ENCODE measurements at regions not wholly inside any gene's neighbourhood (a gene's known extent, or its start where the extent isn't known, plus 50 kb on each side); places are given as distances from the start of the nearest gene placed in this dataset.
"Not testable (repeated sequence)": the region's sequence is repeated elsewhere in the genome, so short reads cannot be mapped to it uniquely, and the experiment has no call there.

GRCh38 chr22:26956371-26956770 lies 299.0 kb downstream of the MIAT start:
- DNase-seq (ENCODE audit: low read depth in 4 of 4, low spot score in 2 of 4), result no peak

GRCh38 chr22:26957176-26957575 lies 299.8 kb downstream of the MIAT start:
- no peak for DNase-seq (ENCODE audit: low read depth in 4 of 4, low spot score in 2 of 4)

GRCh38 chr22:26957897-26958296 lies 300.5 kb downstream of the MIAT start:
- DNase-seq (ENCODE audit: low read depth in 4 of 4, low spot score in 2 of 4), result no peak

- no peak for DNase-seq (ENCODE audit: low read depth in 4 of 4, low spot score in 2 of 4)
Observed at GRCh38 chr22:26958378-26958777, 301.0 kb downstream of the MIAT start.

GRCh38 chr22:26964642-26965041 lies 307.3 kb downstream of the MIAT start:
- DNase-seq (ENCODE audit: low read depth in 4 of 4, low spot score in 2 of 4), result no peak

- no peak for DNase-seq (ENCODE audit: low read depth in 4 of 4, low spot score in 2 of 4)
Observed at GRCh38 chr22:26967282-26967681, 309.9 kb downstream of the MIAT start.

- DNase-seq (ENCODE audit: low read depth in 4 of 4, low spot score in 2 of 4), result no peak
Observed at GRCh38 chr22:26968859-26969523, 311.6 kb downstream of the MIAT start.

- no peak for DNase-seq (ENCODE audit: low read depth in 4 of 4, low spot score in 2 of 4)
Observed at GRCh38 chr22:26970809-26971394, 313.5 kb downstream of the MIAT start.

- DNase-seq (ENCODE audit: low read depth in 4 of 4, low spot score in 2 of 4), result no peak
Observed at GRCh38 chr22:26972286-26972685, 314.9 kb downstream of the MIAT start.

- not testable (repeated sequence) for DNase-seq (ENCODE audit: low read depth in 4 of 4, low spot score in 2 of 4)
Observed at GRCh38 chr22:26972915-26973314, 315.5 kb downstream of the MIAT start.

- DNase-seq (ENCODE audit: low read depth in 4 of 4, low spot score in 2 of 4), result no peak
Observed at GRCh38 chr22:26974034-26974433, 316.6 kb downstream of the MIAT start.

GRCh38 chr22:26974914-26975803 lies 317.8 kb downstream of the MIAT start:
- no peak for DNase-seq (ENCODE audit: low read depth in 4 of 4, low spot score in 2 of 4)

GRCh38 chr22:26975865-26976264 lies 318.5 kb downstream of the MIAT start:
- no peak for DNase-seq (ENCODE audit: low read depth in 4 of 4, low spot score in 2 of 4)

GRCh38 chr22:26977741-26978376 lies 320.5 kb downstream of the MIAT start:
- DNase-seq (ENCODE audit: low read depth in 4 of 4, low spot score in 2 of 4), result no peak

GRCh38 chr22:26979294-26979693 lies 321.9 kb downstream of the MIAT start:
- DNase-seq (ENCODE audit: low read depth in 4 of 4, low spot score in 2 of 4), result no peak

- DNase-seq (ENCODE audit: low read depth in 4 of 4, low spot score in 2 of 4), result no peak
Observed at GRCh38 chr22:26981111-26981510, 323.7 kb downstream of the MIAT start.

GRCh38 chr22:26981541-26981940 lies 324.2 kb downstream of the MIAT start:
- no peak for DNase-seq (ENCODE audit: low read depth in 4 of 4, low spot score in 2 of 4)

- DNase-seq (ENCODE audit: low read depth in 4 of 4, low spot score in 2 of 4), result no peak
Observed at GRCh38 chr22:26983311-26983710, 325.9 kb downstream of the MIAT start.

GRCh38 chr22:26985206-26985605 lies 327.8 kb downstream of the MIAT start:
- no peak for DNase-seq (ENCODE audit: low read depth in 4 of 4, low spot score in 2 of 4)

GRCh38 chr22:26985931-26986782 lies 328.8 kb downstream of the MIAT start:
- DNase-seq (ENCODE audit: low read depth in 4 of 4, low spot score in 2 of 4), result no peak

All from left renal cortex interstitium (tissue), 4 donors.